Activated gamma-delta T cell treated with Interleukin-2 at 50 U/mL for 16 hours (primary cell): ENCODE measurements at regions not wholly inside any gene's neighbourhood (a gene's known extent, or its start where the extent isn't known, plus 50 kb on each side); places are given as distances from the start of the nearest gene placed in this dataset.
"Not testable (repeated sequence)": the region's sequence is repeated elsewhere in the genome, so short reads cannot be mapped to it uniquely, and the experiment has no call there.

Experiments
- DNase-seq: peaks from one replicate; pipeline ENCODE4 v3.0.0-alpha.2; 2020

GRCh38 chr13:50627111-50627510 lies 216.4 kb downstream of the DLEU7 start:
- DNase-seq, result no peak

- DNase-seq, result not testable (repeated sequence)
These were observed 215.0 kb downstream of the DLEU7 start for GRCh38 chr13:50628512-50628911.

- DNase-seq, result no peak
These were observed 214.0 kb downstream of the DLEU7 start for GRCh38 chr13:50629497-50629896.

GRCh38 chr13:50629966-50630365 lies 213.5 kb downstream of the DLEU7 start:
- no peak for DNase-seq

- no peak for DNase-seq
These were observed 212.5 kb downstream of the DLEU7 start for GRCh38 chr13:50631041-50631440.

- DNase-seq, result no peak
These were observed 209.2 kb downstream of the DLEU7 start for GRCh38 chr13:50634339-50634738.

GRCh38 chr13:50635504-50635903 lies 208.0 kb downstream of the DLEU7 start:
- no peak for DNase-seq

- no peak for DNase-seq
These were observed 207.3 kb downstream of the DLEU7 start for GRCh38 chr13:50636007-50636704.

GRCh38 chr13:50643060-50643459 lies 200.4 kb downstream of the DLEU7 start:
- no peak for DNase-seq

- no peak for DNase-seq
These were observed 199.2 kb downstream of the DLEU7 start for GRCh38 chr13:50644081-50644871.

- DNase-seq, result no peak
These were observed 198.4 kb downstream of the DLEU7 start for GRCh38 chr13:50645092-50645491.

- no peak for DNase-seq
These were observed 197.4 kb downstream of the DLEU7 start for GRCh38 chr13:50646070-50646469.

- DNase-seq, result no peak
These were observed 194.3 kb downstream of the DLEU7 start for GRCh38 chr13:50649211-50649610.

GRCh38 chr13:50650592-50651504 lies 192.6 kb downstream of the DLEU7 start:
- no peak for DNase-seq

- no peak for DNase-seq
These were observed 191.6 kb downstream of the DLEU7 start for GRCh38 chr13:50651922-50652321.

GRCh38 chr13:50654331-50654730 lies 189.2 kb downstream of the DLEU7 start:
- no peak for DNase-seq

GRCh38 chr13:50661881-50662280 lies 181.6 kb downstream of the DLEU7 start:
- not testable (repeated sequence) for DNase-seq

GRCh38 chr13:50664951-50665350 lies 178.5 kb downstream of the DLEU7 start:
- DNase-seq, result no peak

- DNase-seq, result no peak
These were observed 175.4 kb downstream of the DLEU7 start for GRCh38 chr13:50668049-50668448.

GRCh38 chr13:50668691-50669271 lies 174.7 kb downstream of the DLEU7 start:
- no peak for DNase-seq

GRCh38 chr13:50670272-50670671 lies 173.2 kb downstream of the DLEU7 start:
- no peak for DNase-seq

GRCh38 chr13:50670847-50671496 lies 172.5 kb downstream of the DLEU7 start:
- DNase-seq, result no peak

GRCh38 chr13:50671497-50671850 lies 172.0 kb downstream of the DLEU7 start:
- no peak for DNase-seq
